ENCODE measurements at regions not wholly inside any gene's neighbourhood (a gene's known extent, or its start where the extent isn't known, plus 50 kb on each side); places are given as distances from the start of the nearest gene placed in this dataset.

- TF ChIP-seq CTCF (IDR thresholded peaks at IDR 0.05; ENCODE audit: low read depth, low read length, poor library complexity, severe bottlenecking) (no peak), EZH2phosphoT487 (IDR thresholded peaks at IDR 0.05; ENCODE audit: borderline replicate concordance, low read length) (no peak)
Observed at GRCh38 chr18:41199212-41199611, 755.8 kb upstream of the PIK3C3 start.

Measured in DOHH2 (cell line).